Liver (tissue), 3 donors: ENCODE measurements at regions not wholly inside any gene's neighbourhood (a gene's known extent, or its start where the extent isn't known, plus 50 kb on each side); places are given as distances from the start of the nearest gene placed in this dataset.

Experiments used
- CTCF ChIP-seq: fragments of 150-350 bp; IDR thresholded peaks from 2 replicates; pipeline ENCODE4 v1.5.1; 2017; ENCODE audit warnings: improper control_type of control experiment, low read depth, low read length; ENCODE audit not compliant: missing input control
- EGR1 ChIP-seq, 2 donors: IDR thresholded peaks; 2 replicates each; pipeline ENCODE4 v1.6.1; 2016 to 2018; ENCODE audit warnings: antibody characterized with exemption in 2 of 2, low read depth in 2 of 2
- FOXA1 ChIP-seq: IDR thresholded peaks from 2 replicates; pipeline ENCODE4 v1.6.1; 2016; ENCODE audit warnings: antibody characterized with exemption
- GABPA ChIP-seq, 2 donors: IDR thresholded peaks in 1 of 2; conservative IDR thresholded peaks in 1 of 2; 2 replicates each; pipeline ENCODE4 v1.6.1; 2016; ENCODE audit warnings: antibody characterized with exemption in 2 of 2, mild to moderate bottlenecking in 1 of 2, moderate library complexity in 1 of 2
- JUND ChIP-seq, 2 donors: IDR thresholded peaks; 2 replicates each; pipeline ENCODE4 v1.6.1; 2016; ENCODE audit warnings: antibody characterized with exemption in 2 of 2
- MAX ChIP-seq: IDR thresholded peaks from 2 replicates; pipeline ENCODE4 v1.6.1; 2016; ENCODE audit warnings: antibody characterized with exemption
- REST ChIP-seq: IDR thresholded peaks from 2 replicates; pipeline ENCODE4 v1.6.1; 2016; ENCODE audit warnings: antibody characterized with exemption, mild to moderate bottlenecking
- RXRA ChIP-seq, 2 donors: IDR thresholded peaks; 2 replicates each; pipeline ENCODE4 v1.6.1; 2017 to 2018; ENCODE audit warnings: antibody characterized with exemption in 2 of 2, mild to moderate bottlenecking in 1 of 2
- SP1 ChIP-seq: IDR thresholded peaks from 2 replicates; pipeline ENCODE4 v1.6.1; 2018; ENCODE audit warnings: antibody characterized with exemption, mild to moderate bottlenecking
- TAF1 ChIP-seq: conservative IDR thresholded peaks from 2 replicates; pipeline ENCODE4 v1.6.1; 2016; ENCODE audit warnings: antibody characterized with exemption, mild to moderate bottlenecking
- YY1 ChIP-seq: IDR thresholded peaks from 2 replicates; pipeline ENCODE4 v1.6.1; 2016; ENCODE audit warnings: antibody characterized with exemption, mild to moderate bottlenecking
- donor health status: healthy.
- donor health status: healthy.

GRCh38 chr2:82428251-82428650, 2030.8 kb downstream of the SUCLG1 start:
- TF ChIP-seq RXRA (IDR thresholded peaks at IDR 0.05), result no peak
- no peak for TF ChIP-seq CTCF
- TF ChIP-seq REST, result no peak
- TF ChIP-seq GABPA (IDR thresholded peaks at IDR 0.05 in 1 of 2, conservative IDR thresholded peaks at IDR 0.05 in 1 of 2), result no peak
- TF ChIP-seq TAF1, result no peak
- no peak for TF ChIP-seq YY1
- no peak for TF ChIP-seq MAX
- TF ChIP-seq EGR1 (IDR thresholded peaks at IDR 0.05; ENCODE audit: low read depth in 2 of 2), result no peak
- no peak for TF ChIP-seq FOXA1
- no peak for TF ChIP-seq JUND (IDR thresholded peaks at IDR 0.05)
- TF ChIP-seq SP1, result no peak
